SK-N-SH (cell line): ENCODE measurements at regions not wholly inside any gene's neighbourhood (a gene's known extent, or its start where the extent isn't known, plus 50 kb on each side); places are given as distances from the start of the nearest gene placed in this dataset.

Source experiments
- CTCF ChIA-PET: fragments of 300-600, 350-600 bp; formaldehyde crosslinking; extraction: SDS; loops from one replicate; lab custom pipeline; 2021; lab: Yijun Ruan, JAX
- POLR2A ChIA-PET: fragments of 350-600 bp; sonication (Branson Sonifier 250); formaldehyde crosslinking; extraction: SDS; loops from one replicate; lab custom pipeline; 2020; ENCODE audit warnings: antibody characterized with exemption, inconsistent platforms; lab: Yijun Ruan, JAX
- DNase-seq: peaks from one replicate; pipeline ENCODE4 v3.0.0; 2012
- H2AFZ ChIP-seq: fragments of 200-600 bp; sonication (generic); 2 replicates; pipeline ENCODE4 v1.8.1; 2016; ENCODE audit warnings: antibody characterized with exemption, mild to moderate bottlenecking, low read depth
- H3F3A ChIP-seq: fragments of 200-600 bp; sonication (generic); replicated peaks from 2 replicates; pipeline ENCODE3; 2016; ENCODE audit warnings: antibody characterized with exemption, mild to moderate bottlenecking; ENCODE audit not compliant: insufficient read depth
- H3K27ac ChIP-seq, 2 experiments: fragments of 200-500 bp in 1 of 2; fragments of 200-600 bp in 1 of 2; sonication (Bioruptor generic) in 1 of 2; sonication (generic), shearing (Covaris generic) in 1 of 2; 2 replicates each; pipeline versions ENCODE4 v1.5.1 to v1.6.1; 2014 to 2016; ENCODE audit warnings: low read depth in 2 of 2, inconsistent platforms in 1 of 2, low read length in 1 of 2, mild to moderate bottlenecking in 1 of 2, mixed read lengths in 1 of 2
- H3K27me3 ChIP-seq: fragments of 200-600 bp; sonication (generic), shearing (Covaris generic); 2 replicates; pipeline ENCODE4 v1.6.1; 2016; ENCODE audit warnings: mixed run types; ENCODE audit not compliant: insufficient read depth
- H3K36me3 ChIP-seq, 2 experiments: fragments of 200-500 bp in 1 of 2; fragments of 200-600 bp in 1 of 2; sonication (Bioruptor generic) in 1 of 2; sonication (generic) in 1 of 2; replicated peaks in 1 of 2; 2 replicates each; pipeline versions ENCODE3 to v1.5.1; 2014 to 2016; ENCODE audit warnings: low read length in 1 of 2, mild to moderate bottlenecking in 1 of 2; ENCODE audit not compliant: insufficient read depth in 2 of 2, control insufficient read depth in 1 of 2
- H3K4me1 ChIP-seq, 2 experiments: fragments of 200-500 bp in 1 of 2; fragments of 200-600 bp in 1 of 2; sonication (Bioruptor generic) in 1 of 2; sonication (generic), shearing (Covaris generic) in 1 of 2; 2 replicates each; pipeline versions ENCODE4 v1.5.1 to v1.6.1; 2014 to 2016; ENCODE audit warnings: low read depth in 1 of 2, low read length in 1 of 2, mixed run types in 1 of 2; ENCODE audit not compliant: insufficient read depth in 2 of 2, control insufficient read depth in 1 of 2
- H3K4me2 ChIP-seq: fragments of 200-600 bp; sonication (generic), shearing (Covaris generic); 2 replicates; pipeline ENCODE4 v1.6.1; 2017; ENCODE audit warnings: mixed run types
- H3K4me3 ChIP-seq, 2 experiments: fragments of 200-500 bp in 1 of 2; fragments of 200-600 bp in 1 of 2; sonication (Bioruptor generic) in 1 of 2; sonication (generic), shearing (Covaris generic) in 1 of 2; 2 replicates each; pipeline versions ENCODE4 v1.5.1 to v1.8.1; 2014 to 2016; ENCODE audit warnings: low read depth in 2 of 2, inconsistent platforms in 1 of 2, low read length in 1 of 2, mild to moderate bottlenecking in 1 of 2, mixed read lengths in 1 of 2, moderate library complexity in 1 of 2
- H3K79me2 ChIP-seq: fragments of 200-600 bp; sonication (generic); 2 replicates; pipeline ENCODE4 v1.8.1; 2017; ENCODE audit warnings: mild to moderate bottlenecking; ENCODE audit not compliant: insufficient read depth
- H3K9ac ChIP-seq: fragments of 200-600 bp; sonication (generic); 2 replicates; pipeline ENCODE4 v1.6.1; 2017; ENCODE audit warnings: mixed run types
- H3K9me2 ChIP-seq: fragments of 200-600 bp; sonication (generic); 2 replicates; pipeline ENCODE4 v1.6.1; 2017; ENCODE audit warnings: mixed run types
- H3K9me3 ChIP-seq: fragments of 200-600 bp; sonication (generic); 2 replicates; pipeline ENCODE4 v1.6.1; 2017; ENCODE audit warnings: mixed run types, mild to moderate bottlenecking, moderate library complexity
- H4K20me1 ChIP-seq: fragments of 200-600 bp; sonication (generic); 2 replicates; pipeline ENCODE4 v1.6.1; 2017; ENCODE audit warnings: mild to moderate bottlenecking, mixed run types; ENCODE audit not compliant: insufficient read depth
- CHD2 ChIP-seq: fragments of 150-350 bp; IDR thresholded peaks from 2 replicates; pipeline ENCODE4 v1.6.1; 2018; ENCODE audit warnings: low read length; ENCODE audit not compliant: partially characterized antibody
- CTCF ChIP-seq: fragments of 200-600 bp; sonication (generic); IDR thresholded peaks from 2 replicates; pipeline ENCODE4 v1.6.1; 2017; ENCODE audit warnings: antibody characterized with exemption, mild to moderate bottlenecking, moderate library complexity
- ELF1 ChIP-seq: IDR thresholded peaks from 2 replicates; pipeline ENCODE4 v1.4.0; 2012
- FOSL2 ChIP-seq: IDR thresholded peaks from 2 replicates; pipeline ENCODE4 v1.4.0; 2012; ENCODE audit warnings: low read depth, mild to moderate bottlenecking, moderate library complexity, borderline replicate concordance
- GABPA ChIP-seq: IDR thresholded peaks from 2 replicates; pipeline ENCODE4 v1.4.0; 2012; ENCODE audit warnings: low read depth, mild to moderate bottlenecking
- IRF3 ChIP-seq: fragments of 150-350 bp; IDR thresholded peaks from 2 replicates; pipeline ENCODE4 v1.6.1; 2016; ENCODE audit warnings: mild to moderate bottlenecking, low read depth, low read length
- JUND ChIP-seq: IDR thresholded peaks from 2 replicates; pipeline ENCODE4 v1.4.0; 2012
- MEF2A ChIP-seq: IDR thresholded peaks from 2 replicates; pipeline ENCODE4 v1.4.0; 2012; ENCODE audit warnings: low read depth, borderline replicate concordance
- NRF1 ChIP-seq: IDR thresholded peaks from 2 replicates; pipeline ENCODE4 v1.6.1; 2012; ENCODE audit warnings: low read depth, mild to moderate bottlenecking, low read length
- RAD21 ChIP-seq: IDR thresholded peaks from 2 replicates; pipeline ENCODE4 v1.6.1; 2012; ENCODE audit warnings: mild to moderate bottlenecking, low read length
- TAF1 ChIP-seq: IDR thresholded peaks from 2 replicates; pipeline ENCODE4 v1.6.1; 2012; ENCODE audit warnings: low read depth, mild to moderate bottlenecking, low read length, moderate library complexity, borderline replicate concordance
- USF2 ChIP-seq: fragments of 150-350 bp; IDR thresholded peaks from 2 replicates; pipeline ENCODE4 v1.6.1; 2017; ENCODE audit warnings: antibody characterized with exemption, low read length, low read depth, borderline replicate concordance
- WGBS: methylation state at CpG from one replicate; pipeline ENCODE4 v1.1.6; 2017; ENCODE audit warnings: low lambda C conversion rate; 5-methylcytosine and 5-hydroxymethylcytosine counted together

GRCh38 chr13:38086721-38087120, 217.1 kb upstream of the TRPC4 start:
- H3F3A ChIP-seq: no peaks in the 10 kb centered on the region
- no peaks in the 10 kb centered on the region for H3K79me2 ChIP-seq
- no peak for TF ChIP-seq TAF1
- no peak for TF ChIP-seq MEF2A
- H3K9me2 ChIP-seq: no peaks in the 10 kb centered on the region
- 4% methylated on average over 3 of the region's 4 CpGs for WGBS
- POLR2A ChIA-PET: no interaction called here
- H3K4me1 ChIP-seq: no peaks in the 10 kb centered on the region
- no peak overlapping the region for H3K9ac ChIP-seq
- H3K4me3 ChIP-seq: no peak overlapping the region
- no peaks in the 10 kb centered on the region for H3K27me3 ChIP-seq
- H4K20me1 ChIP-seq: no peaks in the 10 kb centered on the region
- CTCF ChIA-PET: no interaction called here
- no peak overlapping the region for H3K4me2 ChIP-seq
- H3K9me3 ChIP-seq: no peaks in the 10 kb centered on the region
- no peak overlapping the region for H3K27ac ChIP-seq
- no peaks in the 10 kb centered on the region for H3K36me3 ChIP-seq
- no peak for DNase-seq
- no peak overlapping the region for H2AFZ ChIP-seq

- no peak for TF ChIP-seq IRF3
- TF ChIP-seq, all 33 proteins: peak for 0
- H3K79me2 ChIP-seq: no peaks in the 10 kb centered on the region
- H2AFZ ChIP-seq: no peak overlapping the region
- 8% methylated on average over 2 of the region's 3 CpGs for WGBS
- no peak overlapping the region for H3K4me3 ChIP-seq
- H3K9me3 ChIP-seq: no peaks in the 10 kb centered on the region
- no peak for DNase-seq
- ChIA-PET POLR2A (no interaction called here), CTCF (no interaction called here)
- no peaks in the 10 kb centered on the region for H3F3A ChIP-seq
- no peaks in the 10 kb centered on the region for H3K9me2 ChIP-seq
- no peaks in the 10 kb centered on the region for H3K27me3 ChIP-seq
- no peak overlapping the region for H3K4me2 ChIP-seq
- no peaks in the 10 kb centered on the region for H4K20me1 ChIP-seq
- no peaks in the 10 kb centered on the region for H3K4me1 ChIP-seq
- no peak overlapping the region for H3K27ac ChIP-seq
- H3K9ac ChIP-seq: no peak overlapping the region
- H3K36me3 ChIP-seq: no peaks in the 10 kb centered on the region
Observed at GRCh38 chr13:38086013-38086412, 216.4 kb upstream of the TRPC4 start.

- Histone ChIP-seq H4K20me1 (no peaks in the 10 kb centered on the region), H3K9ac (no peak overlapping the region), H3K4me1 (no peaks in the 10 kb centered on the region), H3K9me3 (no peaks in the 10 kb centered on the region), H3K4me3 (no peak overlapping the region), H3K4me2 (no peak overlapping the region), H3K79me2 (no peaks in the 10 kb centered on the region), H3K36me3 (no peaks in the 10 kb centered on the region), H3K9me2 (no peaks in the 10 kb centered on the region), H3F3A (no peaks in the 10 kb centered on the region), H3K27ac (no peak overlapping the region), H3K27me3 (no peaks in the 10 kb centered on the region), H2AFZ (no peak overlapping the region)
- TF ChIP-seq MEF2A (no peak), CHD2 (no peak), NRF1 (no peak), CTCF (no peak), GABPA (no peak), RAD21 (no peak), FOSL2 (no peak), USF2 (no peak), JUND (no peak), ELF1 (no peak)
- DNase-seq: no peak
- WGBS: 0% methylated on average over 1 of the region's 1 CpG
- ChIA-PET CTCF (no interaction called here), POLR2A (no interaction called here)
Observed at GRCh38 chr13:38073931-38074330, 204.4 kb upstream of the TRPC4 start.
